PC-3 (cell line): ENCODE measurements at regions not wholly inside any gene's neighbourhood (a gene's known extent, or its start where the extent isn't known, plus 50 kb on each side); places are given as distances from the start of the nearest gene placed in this dataset.

Source experiments
- CTCF ChIP-seq: fragments of 300-600 bp; sonication (generic); conservative IDR thresholded peaks from 2 replicates; pipeline ENCODE4 v1.5.1; 2017; ENCODE audit warnings: antibody characterized with exemption, low read depth, mild to moderate bottlenecking, low read length
- EZH2phosphoT487 ChIP-seq: fragments of 300-600 bp; sonication (generic); IDR thresholded peaks from 2 replicates; pipeline ENCODE4 v1.6.1; 2018; ENCODE audit warnings: mild to moderate bottlenecking, antibody characterized with exemption, low read length, borderline replicate concordance

GRCh38 chr4:114729068-114729738, 130.6 kb downstream of the UGT8 start:
- TF ChIP-seq CTCF (no peak), EZH2phosphoT487 (no peak)
